GM18519 (cell line): ENCODE measurements at regions not wholly inside any gene's neighbourhood (a gene's known extent, or its start where the extent isn't known, plus 50 kb on each side); places are given as distances from the start of the nearest gene placed in this dataset.

Experiments
- ATAC-seq: cut with Tn5 transposase; IDR thresholded peaks from one replicate; pipeline ENCODE4 v1.9.1; 2021; ENCODE audit warnings: mild to moderate bottlenecking, moderate library complexity; ENCODE audit not compliant: unreplicated experiment, low FRiP score

DNA sequence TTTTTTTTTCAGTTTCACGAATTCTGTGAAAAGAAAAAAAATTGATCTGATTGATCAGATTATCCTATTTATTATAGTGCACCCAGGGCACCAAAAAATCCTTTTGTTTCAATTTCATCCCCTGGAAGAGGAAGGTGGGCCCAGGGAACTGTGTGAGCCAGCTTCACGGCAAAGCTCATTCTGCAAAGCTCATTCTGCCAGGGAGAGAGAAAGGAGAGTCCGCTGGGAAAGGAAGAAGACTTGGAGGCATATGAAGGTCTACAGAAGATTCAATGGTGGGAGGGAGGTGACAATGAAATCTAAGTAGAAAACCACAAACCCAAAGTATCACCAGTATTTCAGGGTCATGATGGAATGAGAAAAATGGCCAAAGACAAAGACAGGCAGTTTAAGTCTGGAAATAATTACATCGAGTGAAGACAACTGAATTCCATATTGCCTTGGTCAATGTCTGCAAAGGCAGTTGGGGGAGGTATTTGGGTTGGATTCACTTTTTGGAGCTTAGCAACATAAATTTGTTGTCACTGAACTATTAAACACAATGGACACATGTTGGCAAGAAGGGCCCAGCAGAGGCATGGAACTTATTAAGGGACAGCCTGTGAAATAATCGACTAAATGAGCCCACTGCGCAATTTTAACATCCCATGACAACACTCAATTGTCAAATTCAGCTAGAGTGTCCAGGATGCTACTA lies 587.8 kb upstream of the MKI67 start:
- no peak for ATAC-seq

DNA sequence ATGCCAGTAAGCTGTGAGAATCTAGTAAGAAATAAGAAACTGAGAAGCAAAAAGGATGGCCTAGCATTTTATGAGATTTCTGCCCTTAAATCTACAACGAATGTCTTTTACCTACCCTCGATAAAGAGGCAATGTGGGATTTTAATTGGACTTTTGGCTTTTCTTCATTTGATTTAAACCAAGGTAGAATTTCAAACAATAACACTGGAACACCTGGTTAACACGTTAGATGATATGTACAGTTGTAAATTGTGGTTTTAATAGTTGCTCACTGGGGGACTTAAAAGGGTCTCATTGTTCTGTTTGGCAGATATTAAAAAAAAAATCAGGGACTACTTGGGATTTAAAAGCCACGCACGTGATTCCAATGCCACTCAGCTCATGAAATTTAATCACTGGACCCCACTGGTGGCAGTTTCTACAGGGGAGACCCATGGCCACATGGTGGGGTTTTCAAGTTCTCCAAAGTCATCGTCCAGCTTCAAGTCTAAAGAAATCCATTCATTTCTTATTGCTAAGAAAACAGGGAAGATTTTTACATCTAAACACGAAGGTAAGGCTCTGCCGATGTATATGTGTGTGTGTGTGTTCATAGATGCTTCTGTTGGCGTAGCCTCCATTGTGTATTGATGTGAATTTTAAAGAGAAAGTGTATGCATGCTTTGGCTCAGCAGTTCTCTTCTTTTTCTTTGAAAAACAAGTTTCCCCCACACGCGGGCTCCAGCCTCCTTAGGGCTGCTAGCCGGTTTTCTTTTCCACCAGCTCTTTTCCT lies 588.6 kb upstream of the MKI67 start:
- ATAC-seq: no peak

DNA sequence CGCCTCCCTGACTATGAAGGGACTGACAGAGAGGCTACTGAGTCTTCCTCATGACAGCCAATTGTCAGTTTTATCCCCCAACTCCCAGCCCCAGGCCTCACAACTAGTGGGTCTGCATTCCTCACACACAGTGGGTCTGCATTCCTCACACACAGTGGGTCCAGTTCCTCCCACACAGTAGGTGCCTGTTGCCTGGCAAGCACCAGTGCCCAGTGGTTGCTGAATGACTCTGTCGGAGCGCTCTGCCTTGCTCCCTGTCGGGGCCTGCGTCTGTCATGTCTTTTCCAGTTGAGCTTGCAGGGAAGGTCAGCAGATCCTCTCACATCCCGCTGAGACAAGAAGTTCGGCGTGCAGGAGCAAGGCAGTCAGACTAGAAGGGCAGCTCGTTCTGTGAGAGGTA lies 590.0 kb upstream of the MKI67 start:
- ATAC-seq: no peak

DNA sequence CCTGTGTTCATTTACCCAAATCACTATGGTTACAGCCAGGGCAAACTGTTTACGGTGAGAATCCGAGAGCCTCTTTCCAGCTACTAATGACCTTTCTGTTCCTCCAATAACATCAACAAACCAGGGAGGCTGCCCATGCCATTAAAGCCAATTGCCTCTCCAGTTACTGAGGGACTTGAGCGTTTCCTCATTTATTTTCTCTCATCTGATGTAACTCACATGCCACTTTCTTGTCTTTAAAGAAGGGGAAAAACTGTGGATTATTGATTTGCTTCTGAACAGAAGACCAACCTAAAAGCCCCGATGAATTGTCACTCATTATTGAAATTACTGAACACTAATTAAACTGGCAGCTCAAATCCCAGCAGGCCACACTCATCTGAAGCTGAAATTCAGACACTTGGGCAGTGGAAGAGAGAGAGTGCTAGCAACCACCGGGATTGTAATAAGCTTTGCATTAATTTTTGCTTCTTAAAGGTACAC lies 595.8 kb upstream of the MKI67 start:
- no peak for ATAC-seq

DNA sequence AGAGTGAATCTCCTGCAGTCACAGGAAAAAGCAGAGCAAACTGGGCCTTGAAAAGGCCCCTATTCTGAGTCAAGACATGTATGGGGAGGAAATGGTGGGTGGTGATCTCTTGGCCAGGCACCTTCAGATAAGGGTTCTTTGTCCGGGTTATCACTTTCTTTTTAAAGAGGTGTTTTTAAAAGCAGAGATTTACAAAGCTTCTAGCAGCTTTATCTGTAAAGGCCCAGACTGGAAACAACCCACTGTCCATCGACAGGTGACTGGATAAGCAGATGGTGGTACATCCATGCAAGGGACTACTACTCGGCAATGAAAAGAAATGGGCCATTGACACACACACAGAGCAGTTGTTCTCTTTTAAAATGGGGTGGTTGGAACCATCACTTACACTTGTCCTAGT lies 596.7 kb upstream of the MKI67 start:
- ATAC-seq: no peak

DNA sequence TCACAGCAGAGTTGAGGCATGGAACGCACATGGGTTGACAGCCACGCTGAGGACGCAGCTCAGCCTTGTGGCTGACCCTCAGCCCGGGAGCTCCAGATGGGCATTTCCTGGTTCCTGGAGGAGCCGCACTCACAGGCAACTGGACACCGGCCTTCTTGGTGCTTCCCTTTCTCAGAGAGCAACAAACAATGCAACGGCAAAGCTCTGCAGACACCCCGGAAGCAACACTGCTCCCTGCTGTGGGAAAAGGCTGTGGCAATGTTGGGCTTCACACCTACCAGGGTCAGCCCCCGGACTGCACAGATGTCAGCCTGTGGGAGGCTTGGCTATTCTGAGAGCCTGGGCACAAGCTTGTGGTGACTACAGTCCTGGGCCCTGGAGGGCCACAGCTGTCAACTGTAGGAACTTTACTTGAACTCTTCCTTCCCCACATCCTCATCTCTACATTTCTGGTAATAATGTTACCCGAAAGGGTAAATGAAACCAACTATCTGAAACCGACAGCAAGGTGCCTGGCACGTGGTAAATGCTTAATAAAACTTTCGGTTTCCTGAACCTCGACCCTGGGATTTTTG lies 597.5 kb upstream of the MKI67 start:
- no peak for ATAC-seq

DNA sequence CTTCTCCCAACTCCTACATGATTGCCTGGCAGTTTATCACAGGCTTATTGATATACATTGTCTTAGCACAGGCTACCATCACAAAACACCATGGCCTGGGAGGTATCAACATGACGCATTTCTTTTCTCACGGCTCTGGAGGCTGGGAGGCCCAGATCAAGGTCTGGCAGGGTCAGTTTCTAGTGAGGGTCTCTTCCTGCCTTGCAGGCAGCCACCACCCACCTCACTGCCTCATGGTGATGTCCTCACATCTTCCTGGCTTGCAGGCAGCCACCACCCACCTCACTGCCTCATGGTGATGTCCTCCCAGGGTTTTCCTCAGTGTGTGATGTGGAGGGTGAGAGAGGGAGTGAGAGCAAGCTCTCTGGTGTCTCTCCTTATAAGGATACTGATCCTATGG lies 599.3 kb upstream of the MKI67 start:
- ATAC-seq: no peak

DNA sequence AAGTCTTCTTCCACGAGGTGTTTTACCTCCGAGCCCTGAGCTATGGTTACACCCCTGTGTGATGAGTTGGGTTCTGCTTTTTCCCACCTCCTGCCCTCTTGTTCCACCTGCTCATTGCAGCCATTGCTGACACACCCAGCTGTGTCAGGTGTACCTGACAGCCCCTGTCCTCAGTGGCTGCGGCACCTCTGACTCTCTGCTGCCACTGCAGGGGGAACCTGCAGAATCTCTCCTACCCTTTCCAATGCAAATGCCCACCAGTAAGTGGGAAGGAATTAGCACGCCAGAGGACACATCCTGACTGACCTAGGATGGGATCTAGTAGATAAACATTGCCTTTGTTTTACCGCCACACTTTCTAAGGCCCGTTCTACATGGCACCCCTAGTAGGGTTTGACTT lies 600.9 kb upstream of the MKI67 start:
- ATAC-seq: no peak

DNA sequence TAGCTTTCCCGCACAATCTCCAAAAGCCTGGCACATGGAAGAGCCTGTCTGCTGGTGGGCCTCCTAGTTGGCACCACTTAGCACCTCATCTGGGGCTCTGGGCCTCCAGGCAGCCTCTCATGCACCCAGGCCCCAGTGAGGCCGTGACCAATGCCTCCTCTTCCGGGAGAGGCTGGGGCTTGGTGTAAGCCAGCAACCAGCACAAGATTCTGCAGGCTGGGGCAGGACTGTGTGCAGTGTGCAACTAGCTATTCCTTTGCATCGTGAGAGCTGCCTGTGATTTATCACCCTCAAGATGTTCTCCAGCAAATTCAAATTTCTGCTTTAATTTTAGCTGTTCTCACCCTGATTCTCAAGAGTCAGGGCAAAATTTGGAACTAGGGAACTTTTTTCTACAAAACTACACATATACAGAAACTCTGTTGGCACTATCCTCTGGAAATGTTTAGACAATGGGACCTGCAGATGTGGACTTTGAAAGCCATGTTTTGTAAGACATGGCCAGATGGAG lies 603.7 kb upstream of the MKI67 start:
- no peak for ATAC-seq

DNA sequence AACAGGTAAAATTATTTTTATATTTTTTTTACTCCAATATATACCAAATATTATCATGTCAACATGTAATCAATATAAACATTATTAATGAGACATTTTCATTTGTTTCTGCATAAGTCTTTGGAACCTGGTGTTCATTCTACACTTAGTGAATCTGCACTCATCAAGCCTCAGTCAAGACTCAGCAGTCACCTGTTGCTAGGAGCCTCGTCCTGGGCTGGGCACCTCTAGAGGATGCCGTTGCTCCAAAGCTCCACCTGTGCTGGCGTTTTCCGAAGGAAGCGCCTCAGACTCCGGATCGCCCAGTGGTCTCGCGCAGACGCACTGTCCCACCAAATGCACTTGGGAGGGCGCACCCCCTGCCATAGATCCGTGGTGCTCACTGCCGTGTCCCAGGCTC lies 604.7 kb upstream of the MKI67 start:
- no peak for ATAC-seq

DNA sequence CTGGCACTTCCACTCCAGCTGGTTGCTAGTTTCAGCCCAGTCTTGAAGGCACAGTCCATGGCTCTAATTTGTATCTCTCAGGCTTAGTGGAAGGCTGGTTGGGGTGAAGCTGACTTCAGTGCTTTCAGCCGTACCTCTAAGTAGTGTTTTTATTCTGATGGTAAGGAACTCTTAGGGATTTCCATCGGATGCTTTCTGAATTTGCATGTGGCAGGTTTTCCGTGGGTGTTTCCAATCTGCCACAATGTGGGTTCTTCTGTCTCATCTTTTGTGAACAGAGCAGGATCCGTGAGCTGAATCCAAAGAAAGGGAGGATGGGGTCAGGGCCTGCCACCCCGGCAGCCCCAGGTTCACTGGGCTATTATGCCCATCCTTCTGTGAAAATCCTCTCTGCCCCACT lies 607.9 kb upstream of the MKI67 start:
- ATAC-seq: no peak

DNA sequence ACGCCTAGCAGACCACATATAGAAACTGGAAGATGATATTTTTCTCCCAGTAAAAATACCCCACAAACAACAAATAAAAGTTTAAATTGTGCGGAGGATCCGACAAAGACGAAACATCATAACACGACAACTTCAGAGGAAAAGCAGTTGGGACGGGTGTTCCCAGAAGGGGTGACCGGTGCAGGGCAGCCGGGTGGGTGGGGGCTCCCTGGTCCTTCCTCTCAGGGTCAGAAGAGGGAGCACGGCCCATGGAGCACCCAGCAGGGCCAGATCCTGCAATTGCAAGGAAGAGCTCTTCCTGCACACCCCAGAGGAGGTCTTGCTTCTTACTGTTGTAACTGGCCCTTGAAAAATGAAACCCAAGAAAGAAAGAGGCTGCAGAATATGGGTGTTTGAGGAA lies 608.5 kb upstream of the MKI67 start:
- ATAC-seq: no peak

DNA sequence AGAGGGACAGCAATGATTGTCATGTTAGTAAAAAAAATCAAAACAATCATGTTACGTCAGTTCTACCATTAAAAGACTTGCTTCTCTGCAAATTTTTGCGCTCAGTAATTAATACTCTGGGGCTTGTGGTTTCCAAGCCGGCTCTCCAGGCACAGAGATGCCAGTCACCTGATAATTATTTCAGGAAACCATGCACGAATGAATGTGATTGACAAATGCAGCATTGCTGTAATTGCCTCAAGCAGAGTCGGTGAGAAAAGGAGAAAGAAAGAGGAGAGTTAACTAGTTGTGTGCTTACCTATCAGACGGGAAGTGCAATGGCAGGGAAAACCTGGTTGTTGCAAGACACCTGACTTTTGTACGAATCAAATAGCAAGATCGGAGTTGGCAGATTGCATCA lies 609.8 kb upstream of the MKI67 start:
- ATAC-seq: no peak

DNA sequence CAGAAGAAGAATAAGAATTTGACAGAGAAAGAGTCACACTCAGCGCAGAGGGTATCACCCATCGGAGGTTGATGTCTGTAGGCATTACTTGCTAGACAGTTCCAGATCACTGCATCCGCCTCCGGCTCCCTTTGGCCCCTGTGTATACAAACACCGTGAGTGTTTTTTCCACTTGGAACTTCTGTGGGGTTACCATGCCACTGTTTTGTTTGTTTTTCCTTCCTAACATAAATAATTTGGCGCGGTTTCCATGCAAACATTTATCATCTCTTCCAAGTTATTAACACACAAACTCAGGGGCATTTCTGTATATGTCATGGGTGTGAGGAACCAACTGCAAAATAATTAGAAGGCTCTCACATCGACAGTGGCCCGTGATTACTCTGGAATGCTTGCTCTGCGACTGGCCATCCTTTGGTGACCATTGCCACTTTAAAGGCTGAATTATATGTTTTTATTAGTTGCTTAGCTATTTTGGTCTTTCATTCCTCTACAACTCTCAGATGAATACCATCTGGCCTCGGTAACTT lies 612.2 kb upstream of the MKI67 start:
- ATAC-seq: no peak

DNA sequence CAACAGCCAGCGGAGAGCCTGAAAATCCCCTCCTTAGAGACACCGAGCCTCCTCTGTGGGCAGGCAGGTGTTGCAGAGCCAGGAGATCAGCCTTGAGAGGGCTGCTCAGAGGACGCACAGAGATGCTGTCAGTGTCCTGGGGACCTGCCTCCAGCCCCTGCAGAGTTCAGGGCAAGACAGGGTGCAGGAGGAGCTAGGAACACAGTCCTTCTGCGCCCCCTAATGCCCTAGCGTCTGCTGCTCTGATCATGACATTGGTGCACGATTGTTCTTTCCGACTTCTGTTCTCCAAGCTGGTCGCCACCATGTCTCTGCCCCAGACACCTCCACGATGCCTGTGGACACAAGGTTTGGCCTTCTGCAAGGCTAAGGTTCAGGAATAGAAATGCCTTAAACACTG lies 613.7 kb upstream of the MKI67 start:
- ATAC-seq: no peak

DNA sequence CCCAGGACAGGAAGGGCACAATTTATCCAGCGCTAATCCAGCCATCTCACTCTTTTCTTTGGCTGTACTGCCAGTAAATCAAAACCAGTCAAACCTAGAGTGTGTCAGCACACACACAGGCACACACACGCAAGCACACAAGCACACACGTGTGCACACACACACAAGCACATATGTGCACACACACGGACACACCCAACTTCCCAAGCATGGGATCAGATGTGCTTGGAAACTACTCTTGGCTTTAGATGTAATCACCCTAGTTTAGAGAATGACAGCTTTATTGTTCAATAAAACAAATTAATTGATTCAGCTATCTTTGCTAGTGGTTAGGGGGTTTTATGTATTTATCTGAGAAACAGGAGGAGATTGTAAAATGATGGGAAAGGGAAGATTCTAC lies 615.0 kb upstream of the MKI67 start:
- no peak for ATAC-seq

DNA sequence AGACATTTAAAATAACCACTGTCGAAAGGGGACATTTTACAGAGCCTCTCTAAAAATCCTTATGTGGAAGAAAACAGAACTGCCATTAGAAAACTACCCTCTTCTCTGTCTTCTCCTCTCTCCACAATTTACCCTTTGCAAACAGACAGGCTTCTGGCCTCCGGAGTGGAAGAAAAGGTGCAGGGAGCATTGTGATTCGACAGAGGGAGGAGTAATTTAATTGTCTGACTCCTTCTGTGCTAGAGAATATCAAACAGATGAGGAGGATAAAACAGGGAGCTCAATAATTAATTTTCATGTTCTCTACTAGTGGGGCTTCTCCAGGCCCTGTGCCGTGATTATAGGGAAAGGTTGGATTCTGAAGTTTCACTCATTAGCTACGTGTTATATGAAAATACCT lies 615.5 kb upstream of the MKI67 start:
- no peak for ATAC-seq

DNA sequence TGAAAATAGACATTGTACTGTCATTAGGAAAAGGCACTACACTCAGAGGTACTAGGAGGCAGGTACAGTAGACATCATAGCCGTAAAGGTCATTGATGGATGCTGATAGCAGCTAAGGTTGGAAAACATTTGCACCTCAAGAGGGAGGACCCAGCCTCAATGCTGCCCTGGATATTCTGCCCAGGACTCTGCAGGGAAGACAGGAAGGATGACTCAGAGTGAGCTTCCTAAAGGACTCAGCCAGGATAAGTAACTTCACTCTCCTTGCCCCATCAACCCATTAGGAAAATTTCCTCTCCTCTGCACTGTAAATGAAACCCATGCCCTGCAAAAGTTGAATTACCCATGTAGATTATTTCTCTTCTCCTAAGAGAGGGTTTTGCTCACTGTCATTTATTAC lies 617.9 kb upstream of the MKI67 start:
- ATAC-seq: no peak

DNA sequence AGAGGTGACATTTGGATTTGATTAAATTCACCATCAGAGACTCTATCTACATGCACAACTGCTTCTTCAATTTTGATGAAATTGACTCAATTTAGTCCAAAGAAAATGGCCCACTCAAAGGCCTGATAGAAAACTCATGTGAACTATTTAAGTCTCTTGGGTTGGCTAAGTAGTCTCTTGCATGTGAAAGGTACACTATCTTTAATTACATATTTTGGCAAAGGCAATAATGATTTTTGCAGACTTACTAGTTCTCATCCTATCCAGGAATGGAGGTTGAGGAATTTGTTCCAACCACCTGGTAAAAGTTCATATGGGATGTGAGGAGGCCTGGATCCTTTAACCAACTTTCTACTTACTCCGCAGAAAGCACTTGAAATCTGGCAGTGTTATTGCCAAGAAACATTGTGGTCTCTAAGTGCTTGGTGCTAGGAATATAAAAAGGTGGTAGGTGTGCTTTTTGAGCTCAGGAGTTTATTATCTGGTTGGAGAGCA lies 618.6 kb upstream of the MKI67 start:
- no peak for ATAC-seq

DNA sequence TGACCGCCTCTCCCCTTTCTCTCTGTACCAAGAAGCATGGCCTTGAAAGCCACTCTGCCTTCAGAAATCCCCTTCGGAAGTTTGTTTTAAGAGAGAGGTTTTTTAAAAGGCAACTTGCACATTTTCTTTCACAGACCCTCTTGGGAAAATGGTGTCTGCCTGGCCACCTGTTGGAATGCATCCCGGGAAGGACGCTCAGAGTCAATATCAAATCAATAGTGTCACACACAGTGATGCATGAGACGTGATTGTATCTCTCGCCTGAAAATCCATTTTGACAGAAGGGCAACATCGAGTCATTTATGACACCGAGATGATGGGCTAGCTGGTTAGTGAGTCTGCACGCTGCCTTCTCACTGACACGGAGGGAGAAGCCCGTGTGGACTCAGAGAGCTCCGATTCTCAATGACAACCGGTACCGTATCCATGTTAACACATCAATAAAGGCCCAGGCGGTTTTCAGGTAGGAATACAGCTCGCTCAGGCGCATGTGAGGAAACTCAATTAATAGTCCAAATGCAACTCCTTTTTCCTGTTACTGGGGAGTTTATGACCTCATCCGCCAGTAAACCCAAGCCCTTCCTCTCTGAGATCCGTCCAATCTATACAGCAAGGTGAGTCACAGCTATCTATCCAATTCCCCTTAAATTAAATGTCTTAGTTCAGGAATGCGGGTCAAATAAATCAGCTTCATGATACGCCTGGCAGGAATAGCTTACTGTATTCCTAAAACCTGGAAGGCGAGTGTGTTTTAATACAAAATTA lies 621.5 kb upstream of the MKI67 start:
- no peak for ATAC-seq
